HepG2 (cell line): ENCODE measurements at regions not wholly inside any gene's neighbourhood (a gene's known extent, or its start where the extent isn't known, plus 50 kb on each side); places are given as distances from the start of the nearest gene placed in this dataset.

Experiments used
- ATAC-seq: fragments of 200-7000 bp; cut with Tn5 transposase; 3 replicates; pipeline ENCODE4 v1.9.1; 2020; ENCODE audit warnings: mild to moderate bottlenecking, moderate library complexity
- BruUV-seq: library from RNA; stranded (reverse); fragments of 400-500 nt; replicated peaks from 2 replicates; lab custom pipeline; 2021; lab: Mats Ljungman, UMichigan
- CTCF ChIA-PET: fragments of 300-600 bp; formaldehyde crosslinking; extraction: SDS; loops from one replicate; lab custom pipeline; 2021; ENCODE audit warnings: low total read pairs, inconsistent platforms, low intra/inter-chr PET ratio; lab: Yijun Ruan, JAX
- POLR2A ChIA-PET: fragments of 350-600 bp; sonication (Branson Sonifier 250); formaldehyde crosslinking; loops from one replicate; lab custom pipeline; 2020; ENCODE audit warnings: antibody characterized with exemption, inconsistent platforms; lab: Yijun Ruan, JAX
- DNase-seq: peaks from one replicate; pipeline ENCODE4 v3.0.0-alpha.2; 2015; ENCODE audit warnings: low spot score
- FAIRE-seq: peaks from 3 replicates; lab custom pipeline; 2011; peaks lifted over from hg19 to GRCh38; lab: Jason Lieb, UNC
- H2AFZ ChIP-seq: one replicate; pipeline ENCODE4 v1.6.1; 2011; ENCODE audit warnings: low read length, inconsistent platforms
- H3K27ac ChIP-seq: fragments of 300-600 bp; 3 replicates; pipeline ENCODE4 v1.8.0; 2011; ENCODE audit warnings: mixed run types, mild to moderate bottlenecking, mixed read lengths, low read length, inconsistent platforms; ENCODE audit not compliant: insufficient read depth; ENCODE audit errors: extremely low read length
- H3K27me3 ChIP-seq, 2 experiments: fragments of 200-600 bp in 1 of 2; 2 replicates in 1 of 2; 3 replicates in 1 of 2; pipeline versions ENCODE4 v1.6.0 to v1.8.0; 2011; ENCODE audit warnings: low read length in 2 of 2, mild to moderate bottlenecking in 2 of 2, moderate library complexity in 2 of 2, inconsistent platforms in 1 of 2; ENCODE audit not compliant: insufficient read depth in 2 of 2, control insufficient read depth in 1 of 2
- H3K36me3 ChIP-seq, 2 experiments: fragments of 200-600 bp in 1 of 2; replicated peaks in 1 of 2; 2 replicates in 1 of 2; 3 replicates in 1 of 2; pipeline versions ENCODE4 v1.5.1 to v1.8.0; 2011; ENCODE audit warnings: low read length in 2 of 2, inconsistent platforms in 1 of 2; ENCODE audit not compliant: insufficient read depth in 2 of 2, control insufficient read depth in 1 of 2
- H3K4me1 ChIP-seq: 2 replicates; pipeline ENCODE4 v1.5.1; 2012; ENCODE audit warnings: low read length, inconsistent platforms; ENCODE audit not compliant: insufficient read depth
- H3K4me2 ChIP-seq: 2 replicates; pipeline ENCODE4 v1.6.0; 2011; ENCODE audit warnings: low read depth, low read length, inconsistent platforms
- H3K4me3 ChIP-seq, 3 experiments: fragments of 200-600 bp in 1 of 3; sonication (generic), shearing (Covaris generic) in 1 of 3; replicated peaks in 1 of 3; 2 replicates each; pipeline ENCODE4 v1.5.1; 2011 to 2016; ENCODE audit warnings: low read length in 3 of 3, inconsistent platforms in 2 of 3, low read depth in 2 of 3, mild to moderate bottlenecking in 2 of 3, control low read depth in 1 of 3, mixed read lengths in 1 of 3; ENCODE audit not compliant: insufficient read depth in 1 of 3
- H3K79me2 ChIP-seq: one replicate; pipeline ENCODE4 v1.6.1; 2011; ENCODE audit warnings: low read length, inconsistent platforms; ENCODE audit not compliant: insufficient read depth
- H3K9ac ChIP-seq: 2 replicates; pipeline ENCODE4 v1.6.0; 2011; ENCODE audit warnings: mild to moderate bottlenecking, low read depth, low read length, inconsistent platforms; ENCODE audit not compliant: insufficient read depth
- H3K9me3 ChIP-seq: 2 replicates; pipeline ENCODE4 v1.5.1; 2012; ENCODE audit warnings: mild to moderate bottlenecking, low read length
- H4K20me1 ChIP-seq: 2 replicates; pipeline ENCODE4 v1.6.0; 2011; ENCODE audit warnings: inconsistent platforms, mild to moderate bottlenecking, low read length, moderate library complexity; ENCODE audit not compliant: insufficient read depth
- GATAD2A ChIP-seq: IDR thresholded peaks from 2 replicates; pipeline ENCODE4 v1.6.1; 2016
- HNRNPUL1 ChIP-seq: fragments of 200-400 bp; formaldehyde crosslinking; IDR thresholded peaks from 2 replicates; pipeline ENCODE4 v1.6.1; 2017; ENCODE audit warnings: low read depth, mild to moderate bottlenecking, low read length, moderate library complexity
- IRF2 ChIP-seq: IDR thresholded peaks from 2 replicates; pipeline ENCODE4 v1.6.1; 2018; ENCODE audit warnings: missing genetic modification reagents, missing compliant biosample characterization
- NFIB ChIP-seq: sonication (generic); formaldehyde crosslinking; IDR thresholded peaks from 2 replicates; pipeline ENCODE4 v1.9.0; 2021; ENCODE audit warnings: missing genetic modification reagents, mild to moderate bottlenecking, borderline replicate concordance
- NFRKB ChIP-seq: fragments of 450-650 bp; IDR thresholded peaks from 2 replicates; pipeline ENCODE4 v1.6.1; 2017
- ONECUT2 ChIP-seq: sonication (generic); formaldehyde crosslinking; IDR thresholded peaks from 2 replicates; pipeline ENCODE4 v1.4.0; 2020; ENCODE audit warnings: missing genetic modification reagents
- TMF1 ChIP-seq: sonication (generic); formaldehyde crosslinking; IDR thresholded peaks from 2 replicates; pipeline ENCODE4 v1.8.1; 2022; ENCODE audit warnings: low read depth, missing genetic modification reagents
- ZBTB1 ChIP-seq: sonication (generic); formaldehyde crosslinking; IDR thresholded peaks from 2 replicates; pipeline ENCODE4 v1.4.0; 2020; ENCODE audit warnings: missing genetic modification reagents, borderline replicate concordance
- ZNF589 ChIP-seq: sonication (generic); formaldehyde crosslinking; conservative IDR thresholded peaks from 2 replicates; pipeline ENCODE4 v1.8.0; 2022; ENCODE audit warnings: mild to moderate bottlenecking, moderate library complexity, missing genetic modification reagents
- ZNF672 ChIP-seq: sonication (generic); formaldehyde crosslinking; IDR thresholded peaks from 2 replicates; pipeline ENCODE4 v1.8.1; 2022; ENCODE audit warnings: missing genetic modification reagents
- WGBS: methylation state at CpG from one replicate; pipeline ENCODE4 v1.1.6; 2017; ENCODE audit warnings: low lambda C conversion rate; 5-methylcytosine and 5-hydroxymethylcytosine counted together
- in situ Hi-C: cut with HindIII; loops from 2 replicates; pipeline ENCODE4 v1.10.0; 2017; ENCODE audit warnings: low pct_unique_long_range_greater_than_20kb; ENCODE audit not compliant: extremely low pct_ligation_motif_present
- intact Hi-C: fragments of 100-400 bp; cut with micrococcal nuclease; formaldehyde crosslinking; loops from one replicate; pipeline ENCODE4 v1.10.0; 2022; ENCODE audit not compliant: unreplicated experiment

DNA sequence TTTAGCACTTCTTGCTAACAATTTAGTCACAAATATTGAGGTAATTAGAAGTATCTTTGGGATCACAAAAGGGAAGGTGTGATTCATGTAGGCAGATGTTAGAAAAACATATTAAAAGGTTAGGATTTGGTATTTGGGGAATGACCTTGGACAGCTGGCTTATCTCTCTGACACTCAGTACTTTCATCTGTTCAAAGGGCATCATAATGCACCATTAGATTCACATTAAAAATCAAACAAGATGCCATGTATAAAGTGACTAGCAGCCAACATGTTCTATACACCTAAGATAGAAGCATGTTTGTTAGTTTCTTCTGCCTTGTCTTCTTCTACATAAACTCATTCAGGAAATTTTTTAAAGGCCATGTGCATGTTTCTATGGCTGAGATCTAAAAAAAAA is 56.5 kb upstream of the ESRRG start:
- no peak for ATAC-seq
- no peak for TF ChIP-seq GATAD2A (CRISPR knock-in tag)
- no peak for TF ChIP-seq ZBTB1 (CRISPR knock-in tag)
- TF ChIP-seq, all 625 proteins: peak for 0
- Histone ChIP-seq H3K36me3 (no peaks in the 10 kb centered on the region), H4K20me1 (no peaks in the 10 kb centered on the region), H3K9me3 (no peaks in the 10 kb centered on the region), H2AFZ (no peak overlapping the region), H3K4me1 (no peaks in the 10 kb centered on the region), H3K4me3 (no peak overlapping the region), H3K9ac (no peak overlapping the region), H3K27ac (no peak overlapping the region), H3K4me2 (no peak overlapping the region), H3K27me3 (no peaks in the 10 kb centered on the region), H3K79me2 (no peaks in the 10 kb centered on the region)
- BruUV-seq: no TSS peak
- intact Hi-C loops (no loop called here), in situ Hi-C loops (no loop called here)
- no peak for DNase-seq
- CTCF ChIA-PET: no interaction called here
- POLR2A ChIA-PET: no interaction called here
- no peak for FAIRE-seq

- Histone ChIP-seq H2AFZ (no peak overlapping the region), H3K4me1 (no peaks in the 10 kb centered on the region), H3K9me3 (no peaks in the 10 kb centered on the region), H3K4me2 (no peak overlapping the region), H3K4me3 (no peak overlapping the region), H3K27me3 (no peaks in the 10 kb centered on the region), H3K36me3 (no peaks in the 10 kb centered on the region), H3K9ac (no peak overlapping the region), H4K20me1 (no peaks in the 10 kb centered on the region), H3K27ac (no peak overlapping the region), H3K79me2 (no peaks in the 10 kb centered on the region)
- no TSS peak for BruUV-seq
- in situ Hi-C loops (no loop called here), intact Hi-C loops (no loop called here)
- DNase-seq: no peak
- CTCF ChIA-PET: no interaction called here
- no peak; the same call in 2 of the 3 replicates for ATAC-seq
- WGBS: 71% methylated on average over 1 of the region's 1 CpG
- POLR2A ChIA-PET: no interaction called here
- TF ChIP-seq ZNF672 (CRISPR knock-in tag): no peak
- TF ChIP-seq IRF2: no peak
- no peak for TF ChIP-seq NFRKB
- no peak for TF ChIP-seq ONECUT2 (CRISPR knock-in tag)
- no peak for TF ChIP-seq TMF1 (CRISPR knock-in tag)
- TF ChIP-seq NFIB (CRISPR knock-in tag): no peak
- no peak for TF ChIP-seq HNRNPUL1
- no peak for TF ChIP-seq ZNF589 (CRISPR knock-in tag)
- no peak for FAIRE-seq
These were observed 55.5 kb upstream of the ESRRG start for GRCh38 chr1:216778737-216779136.
